ENCODE measurements at regions not wholly inside any gene's neighbourhood (a gene's known extent, or its start where the extent isn't known, plus 50 kb on each side); places are given as distances from the start of the nearest gene placed in this dataset.
"Not testable (repeated sequence)": the region's sequence is repeated elsewhere in the genome, so short reads cannot be mapped to it uniquely, and the experiment has no call there.

DNA sequence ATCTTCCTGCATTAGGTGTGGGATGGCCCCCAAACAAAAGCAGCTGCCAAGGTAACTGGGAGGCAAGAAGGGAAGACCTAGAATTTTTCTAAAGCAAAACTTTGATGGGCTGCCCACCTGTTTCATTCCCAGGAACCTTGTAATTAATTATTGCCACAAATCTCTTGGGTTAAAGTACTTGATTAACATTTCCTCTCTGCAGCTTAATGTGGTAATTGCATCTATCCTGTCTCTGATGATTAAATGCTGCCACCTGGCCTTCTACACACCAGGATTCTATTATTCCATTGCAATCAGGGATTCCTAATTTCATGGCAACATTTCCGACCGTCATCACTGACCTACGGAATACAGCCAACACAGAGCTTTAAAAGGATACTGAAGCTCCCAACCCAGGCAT, 68.3 kb upstream of the RC3H1 start:
- Histone ChIP-seq H3K4me2 (no peak overlapping the region), H2AFZ (ENCODE audit: low read depth) (no peak overlapping the region), H3K79me2 (ENCODE audit: insufficient read depth, low read depth) (no peaks in the 10 kb centered on the region), H3K27me3 (ENCODE audit: insufficient read depth, low read depth) (no peaks in the 10 kb centered on the region), H4K20me1 (ENCODE audit: insufficient read depth) (no peaks in the 10 kb centered on the region), H3K27ac (no peak overlapping the region), H3K4me1 (ENCODE audit: low read depth, poor library complexity, severe bottlenecking) (no peaks in the 10 kb centered on the region), H3K36me3 (ENCODE audit: insufficient read depth) (no peaks in the 10 kb centered on the region), H3K4me3 (IDR thresholded peaks at IDR 0.05; ENCODE audit: insufficient read depth, low read depth, low read length) (no peak overlapping the region), H3K9ac (no peak overlapping the region)
- TF ChIP-seq CTCF (conservative IDR thresholded peaks at IDR 0.05; ENCODE audit: low read depth, low read length), result no peak

GRCh38 chr1:174080819-174081218, 58.7 kb upstream of the RC3H1 start:
- H3K9ac ChIP-seq, result no peak overlapping the region
- H3K4me1 ChIP-seq (ENCODE audit: low read depth, poor library complexity, severe bottlenecking), result no peaks in the 10 kb centered on the region
- no peak overlapping the region for H3K4me3 ChIP-seq (IDR thresholded peaks at IDR 0.05; ENCODE audit: insufficient read depth, low read depth, low read length)
- no peak overlapping the region for H3K4me2 ChIP-seq
- H4K20me1 ChIP-seq (ENCODE audit: insufficient read depth), result no peaks in the 10 kb centered on the region
- H2AFZ ChIP-seq (ENCODE audit: low read depth), result no peak overlapping the region
- H3K27me3 ChIP-seq (ENCODE audit: insufficient read depth, low read depth), result no peaks in the 10 kb centered on the region
- TF ChIP-seq CTCF (conservative IDR thresholded peaks at IDR 0.05; ENCODE audit: low read depth, low read length), result no peak
- no peak overlapping the region for H3K27ac ChIP-seq
- H3K79me2 ChIP-seq (ENCODE audit: insufficient read depth, low read depth), result no peaks in the 10 kb centered on the region
- H3K36me3 ChIP-seq (ENCODE audit: insufficient read depth), result no peaks in the 10 kb centered on the region

DNA sequence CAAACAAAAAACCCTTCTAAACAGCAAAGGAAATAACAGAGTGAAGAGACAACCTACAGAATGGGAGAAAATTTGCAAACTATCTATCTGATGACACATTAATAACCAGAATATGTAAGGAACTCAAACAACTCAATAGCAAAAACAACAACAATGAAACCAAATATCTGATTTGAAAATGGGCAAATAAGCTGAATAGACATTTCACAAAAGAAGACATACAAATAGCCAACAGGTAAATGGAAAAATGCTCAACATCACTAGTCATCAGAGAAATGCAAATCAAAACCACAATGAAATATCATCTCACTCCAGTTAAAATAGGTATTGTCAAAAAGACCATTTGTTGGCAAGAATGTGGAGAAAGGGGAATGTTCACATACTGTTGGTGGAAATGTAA, 57.6 kb upstream of the RC3H1 start:
- no peak overlapping the region for H3K4me2 ChIP-seq
- no peak overlapping the region for H3K4me3 ChIP-seq (IDR thresholded peaks at IDR 0.05; ENCODE audit: insufficient read depth, low read depth, low read length)
- no peak overlapping the region for H2AFZ ChIP-seq (ENCODE audit: low read depth)
- no peaks in the 10 kb centered on the region for H4K20me1 ChIP-seq (ENCODE audit: insufficient read depth)
- peaks cover 9% of the 10 kb centered on the region for H3K4me1 ChIP-seq (ENCODE audit: low read depth, poor library complexity, severe bottlenecking)
- H3K27me3 ChIP-seq (ENCODE audit: insufficient read depth, low read depth), result no peaks in the 10 kb centered on the region
- H3K9ac ChIP-seq, result no peak overlapping the region
- H3K27ac ChIP-seq, result no peak overlapping the region
- no peaks in the 10 kb centered on the region for H3K79me2 ChIP-seq (ENCODE audit: insufficient read depth, low read depth)
- no peaks in the 10 kb centered on the region for H3K36me3 ChIP-seq (ENCODE audit: insufficient read depth)
- no peak for TF ChIP-seq CTCF (conservative IDR thresholded peaks at IDR 0.05; ENCODE audit: low read depth, low read length)

DNA sequence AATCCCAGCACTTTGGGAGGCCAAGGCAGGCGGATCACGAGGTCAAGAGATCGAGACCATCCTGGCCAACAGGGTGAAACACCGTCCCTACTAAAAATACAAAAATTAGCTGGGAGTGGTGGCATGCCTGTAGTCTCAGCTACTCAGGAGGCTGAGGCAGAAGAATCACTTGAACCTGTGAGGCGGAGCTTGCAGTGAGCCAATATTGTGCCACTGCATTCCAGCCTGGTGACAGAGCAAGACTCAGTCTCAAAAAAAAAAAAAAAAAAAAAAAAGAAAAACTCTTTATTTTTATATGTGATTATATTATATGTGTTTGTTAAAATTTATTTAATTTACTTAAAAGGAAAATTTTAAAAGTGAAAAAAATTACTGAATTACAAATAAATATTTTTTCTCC, 56.8 kb upstream of the RC3H1 start:
- peaks cover 11% of the 10 kb centered on the region for H3K4me1 ChIP-seq (ENCODE audit: low read depth, poor library complexity, severe bottlenecking)
- H3K9ac ChIP-seq; H3K27ac ChIP-seq; H3K4me3 ChIP-seq (IDR thresholded peaks at IDR 0.05; ENCODE audit: insufficient read depth, low read depth, low read length); H3K36me3 ChIP-seq (ENCODE audit: insufficient read depth); H4K20me1 ChIP-seq (ENCODE audit: insufficient read depth); H2AFZ ChIP-seq (ENCODE audit: low read depth); H3K4me2 ChIP-seq; H3K79me2 ChIP-seq (ENCODE audit: insufficient read depth, low read depth); H3K27me3 ChIP-seq (ENCODE audit: insufficient read depth, low read depth): not testable (repeated sequence)

GRCh38 chr1:174077749-174078490, 55.8 kb upstream of the RC3H1 start:
- Histone ChIP-seq H3K27me3 (ENCODE audit: insufficient read depth, low read depth) (no peaks in the 10 kb centered on the region), H3K9ac (no peak overlapping the region), H3K4me1 (ENCODE audit: low read depth, poor library complexity, severe bottlenecking) (peaks cover 11% of the 10 kb centered on the region), H4K20me1 (ENCODE audit: insufficient read depth) (no peaks in the 10 kb centered on the region), H3K27ac (no peak overlapping the region), H3K79me2 (ENCODE audit: insufficient read depth, low read depth) (no peaks in the 10 kb centered on the region), H3K4me2 (0 out of 2 replicates have a peak overlapping the region, but pooled peaks have one; percentile 7), H3K36me3 (ENCODE audit: insufficient read depth) (no peaks in the 10 kb centered on the region), H3K4me3 (IDR thresholded peaks at IDR 0.05; ENCODE audit: insufficient read depth, low read depth, low read length) (no peak overlapping the region), H2AFZ (ENCODE audit: low read depth) (peak overlapping the region; percentile 43)
- TF ChIP-seq CTCF (conservative IDR thresholded peaks at IDR 0.05; ENCODE audit: low read depth, low read length), result no peak
